Mesendoderm (in vitro differentiated cells): ENCODE measurements at regions not wholly inside any gene's neighbourhood (a gene's known extent, or its start where the extent isn't known, plus 50 kb on each side); places are given as distances from the start of the nearest gene placed in this dataset.

Experiments used
- DNase-seq: peaks from one replicate; pipeline ENCODE4 v3.0.0; 2013
- H2AK5ac ChIP-seq: 2 replicates; pipeline ENCODE4 v1.6.1; 2013; ENCODE audit warnings: low read length, inconsistent platforms
- H2BK120ac ChIP-seq: 2 replicates; pipeline ENCODE4 v1.6.1; 2013; ENCODE audit warnings: low read depth, mild to moderate bottlenecking, low read length, moderate library complexity, mixed read lengths
- H2BK15ac ChIP-seq: replicated peaks from 2 replicates; pipeline ENCODE4 v1.6.1; 2013; ENCODE audit warnings: low read depth, mild to moderate bottlenecking, moderate library complexity
- H2BK5ac ChIP-seq: 2 replicates; pipeline ENCODE4 v1.6.1; 2013; ENCODE audit warnings: low read length, inconsistent platforms
- H3K18ac ChIP-seq: 2 replicates; pipeline ENCODE4 v1.6.1; 2013; ENCODE audit warnings: mild to moderate bottlenecking, low read length, mixed read lengths
- H3K23ac ChIP-seq: one replicate; pipeline ENCODE4 v1.6.1; 2013; ENCODE audit warnings: low read length
- H3K27ac ChIP-seq: 2 replicates; pipeline ENCODE4 v1.5.1; 2013; ENCODE audit warnings: low read depth, mild to moderate bottlenecking, inconsistent platforms, low read length, moderate library complexity
- H3K27me3 ChIP-seq: 2 replicates; pipeline ENCODE4 v1.6.1; 2013; ENCODE audit warnings: low read length, control low read depth, mild to moderate bottlenecking, inconsistent platforms; ENCODE audit not compliant: insufficient read depth, poor library complexity
- H3K36me3 ChIP-seq: 2 replicates; pipeline ENCODE4 v1.6.1; 2013; ENCODE audit warnings: low read length, inconsistent platforms; ENCODE audit not compliant: control insufficient read depth, insufficient read depth
- H3K4ac ChIP-seq: one replicate; pipeline ENCODE4 v1.6.1; 2013; ENCODE audit warnings: low read depth, mild to moderate bottlenecking, low read length, moderate library complexity
- H3K4me1 ChIP-seq: 2 replicates; pipeline ENCODE4 v1.6.1; 2013; ENCODE audit warnings: low read depth, low read length, inconsistent platforms; ENCODE audit not compliant: control insufficient read depth
- H3K4me2 ChIP-seq: 2 replicates; pipeline ENCODE4 v1.6.1; 2013; ENCODE audit warnings: low read length
- H3K4me3 ChIP-seq: 2 replicates; pipeline ENCODE4 v1.5.1; 2013; ENCODE audit warnings: mild to moderate bottlenecking, low read length
- H3K56ac ChIP-seq: one replicate; pipeline ENCODE4 v1.6.1; 2013; ENCODE audit warnings: low read length
- H3K79me1 ChIP-seq: 2 replicates; pipeline ENCODE4 v1.6.1; 2013; ENCODE audit warnings: low read length, inconsistent platforms
- H3K79me2 ChIP-seq: 2 replicates; pipeline ENCODE4 v1.6.1; 2013; ENCODE audit warnings: mild to moderate bottlenecking, low read length; ENCODE audit not compliant: control insufficient read depth, insufficient read depth
- H3K9ac ChIP-seq: 2 replicates; pipeline ENCODE4 v1.6.1; 2013; ENCODE audit warnings: low read length, inconsistent platforms
- H4K5ac ChIP-seq: one replicate; pipeline ENCODE4 v1.6.1; 2013; ENCODE audit warnings: low read length
- H4K8ac ChIP-seq: one replicate; pipeline ENCODE4 v1.6.1; 2013; ENCODE audit warnings: low read depth, mild to moderate bottlenecking, control low read depth, low read length, moderate library complexity
- WGBS: extraction: QIAGEN DNeasy Blood & Tissue Kit; methylation state at CpG from one replicate; pipeline ENCODE4 v1.1.7; 2013; ENCODE audit warnings: low lambda C conversion rate, missing lambda C conversion rate; ENCODE audit not compliant: insufficient coverage; ENCODE audit errors: extremely low coverage; 5-methylcytosine and 5-hydroxymethylcytosine counted together

DNA sequence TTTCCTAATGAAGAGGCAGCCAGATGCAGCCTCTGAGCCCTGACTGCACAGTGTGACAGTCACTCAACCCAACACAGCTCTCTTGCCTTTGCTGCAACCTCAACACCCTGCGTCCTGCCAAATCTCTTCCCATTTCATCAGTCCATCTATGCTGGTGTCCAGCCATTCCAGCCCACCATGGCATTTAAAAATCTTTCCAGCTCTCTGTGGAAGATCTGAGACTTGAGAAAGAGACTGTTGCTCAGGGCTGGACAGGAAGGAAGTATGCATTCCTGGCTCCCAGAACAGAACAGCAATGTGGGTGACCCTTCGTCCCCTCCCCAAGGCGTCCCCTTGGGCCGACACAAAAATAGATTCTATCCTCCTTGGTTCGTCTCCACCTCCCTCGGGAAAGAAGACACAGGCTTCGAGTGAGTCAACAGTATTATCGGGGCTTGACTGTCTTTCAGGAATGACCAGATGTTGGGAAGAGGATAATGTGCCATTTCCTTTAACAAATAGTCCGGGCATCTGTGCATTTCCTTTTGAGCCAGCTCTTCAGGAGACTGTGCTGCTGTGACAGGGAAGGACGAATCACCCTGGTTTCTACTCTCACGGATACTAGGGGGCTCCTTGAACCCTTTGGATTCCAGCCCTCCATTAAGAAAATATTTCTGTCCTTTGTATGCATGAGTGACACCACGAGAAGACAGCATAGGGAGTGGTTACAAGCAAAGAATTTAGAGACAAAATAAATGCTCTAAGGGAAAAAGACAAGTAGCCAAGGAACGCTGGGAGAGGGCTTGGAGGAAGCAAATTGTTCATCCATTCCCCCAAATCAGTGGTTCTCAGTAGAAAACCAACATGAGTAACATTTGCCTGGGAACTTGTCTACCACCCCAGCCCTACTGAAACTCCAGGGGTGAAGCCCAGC lies 111.4 kb upstream of the CDC42BPA start:
- H3K79me2 ChIP-seq = no peaks in the 10 kb centered on the region
- DNase-seq = no peak
- H2BK120ac ChIP-seq = no peak overlapping the region
- H3K4ac ChIP-seq = no peak overlapping the region
- no peak overlapping the region for H3K4me2 ChIP-seq
- no peak overlapping the region for H3K18ac ChIP-seq
- no peak overlapping the region for H3K4me3 ChIP-seq
- no peaks in the 10 kb centered on the region for H3K79me1 ChIP-seq
- no peak overlapping the region for H3K27ac ChIP-seq
- H2AK5ac ChIP-seq = no peak overlapping the region
- no peak overlapping the region for H2BK15ac ChIP-seq
- no peak overlapping the region for H4K8ac ChIP-seq
- no peaks in the 10 kb centered on the region for H3K4me1 ChIP-seq
- H3K23ac ChIP-seq = no peak overlapping the region
- no CpG with 5 or more reads among the region's 13 CpGs for WGBS
- no peaks in the 10 kb centered on the region for H3K36me3 ChIP-seq
- no peak overlapping the region for H4K5ac ChIP-seq
- no peaks in the 10 kb centered on the region for H3K27me3 ChIP-seq
- no peak overlapping the region for H3K9ac ChIP-seq
- H3K56ac ChIP-seq = no peak overlapping the region
- no peak overlapping the region for H2BK5ac ChIP-seq

DNA sequence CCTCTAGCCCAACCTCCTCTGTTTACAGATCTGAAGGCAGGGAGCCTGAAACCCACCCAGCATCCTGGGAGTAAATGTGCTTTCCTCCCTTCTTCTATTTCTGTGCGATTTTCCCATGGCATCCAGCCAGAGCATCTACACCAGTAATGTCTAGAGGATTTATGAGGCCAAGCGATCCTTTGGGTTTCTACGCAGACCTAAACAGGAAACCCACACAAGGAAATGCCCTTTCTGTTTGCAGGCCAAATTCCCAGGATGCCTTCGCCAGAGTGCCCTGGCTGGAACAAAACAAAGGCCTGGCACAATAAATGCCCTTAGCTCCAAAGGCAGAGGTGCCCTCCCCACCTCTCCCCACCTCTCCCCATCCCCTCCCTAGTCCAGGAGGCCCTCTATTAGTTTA lies 110.5 kb upstream of the CDC42BPA start:
- Histone ChIP-seq H3K18ac (no peak overlapping the region), H3K27me3 (no peaks in the 10 kb centered on the region), H3K4me3 (no peak overlapping the region), H3K4ac (no peak overlapping the region), H3K27ac (no peak overlapping the region), H3K56ac (peak overlapping the region; percentile 26), H3K23ac (no peak overlapping the region), H3K36me3 (no peaks in the 10 kb centered on the region), H4K5ac (no peak overlapping the region), H4K8ac (no peak overlapping the region), H3K9ac (no peak overlapping the region), H2BK120ac (peak overlapping the region; percentile 29), H3K4me1 (no peaks in the 10 kb centered on the region), H3K79me2 (no peaks in the 10 kb centered on the region), H2BK15ac (no peak overlapping the region), H2AK5ac (no peak overlapping the region), H3K79me1 (no peaks in the 10 kb centered on the region), H2BK5ac (no peak overlapping the region), H3K4me2 (no peak overlapping the region)
- no peak for DNase-seq
- WGBS = no CpG with 5 or more reads among the region's 4 CpGs

GRCh38 chr1:227427411-227427810 lies 109.1 kb upstream of the CDC42BPA start:
- WGBS = no CpG with 5 or more reads among the region's 1 CpG
- no peaks in the 10 kb centered on the region for H3K79me1 ChIP-seq

GRCh38 chr1:227424953-227425352 lies 106.7 kb upstream of the CDC42BPA start:
- no peak overlapping the region for H3K23ac ChIP-seq
- no peaks in the 10 kb centered on the region for H3K79me2 ChIP-seq
- H3K9ac ChIP-seq = no peak overlapping the region
- no peak overlapping the region for H3K4me2 ChIP-seq
- no peaks in the 10 kb centered on the region for H3K79me1 ChIP-seq
- no peak overlapping the region for H3K27ac ChIP-seq
- H3K27me3 ChIP-seq = no peaks in the 10 kb centered on the region
- no peak overlapping the region for H2AK5ac ChIP-seq
- H2BK120ac ChIP-seq = no peak overlapping the region
- H3K4me1 ChIP-seq = no peaks in the 10 kb centered on the region
- no peak overlapping the region for H3K18ac ChIP-seq
- H3K56ac ChIP-seq = no peak overlapping the region
- H4K8ac ChIP-seq = no peak overlapping the region
- no peak overlapping the region for H3K4me3 ChIP-seq
- no peak overlapping the region for H2BK15ac ChIP-seq
- no peak for DNase-seq
- H2BK5ac ChIP-seq = no peak overlapping the region
- WGBS = no CpG with 5 or more reads among the region's 7 CpGs
- no peak overlapping the region for H4K5ac ChIP-seq
- H3K36me3 ChIP-seq = no peaks in the 10 kb centered on the region
- no peak overlapping the region for H3K4ac ChIP-seq

More at GRCh38 chr1:227427411-227427810, 109.1 kb upstream of the CDC42BPA start:
- Histone ChIP-seq H3K27me3 (no peaks in the 10 kb centered on the region), H3K79me2 (no peaks in the 10 kb centered on the region), H2BK120ac (no peak overlapping the region), H4K8ac (no peak overlapping the region), H2BK15ac (no peak overlapping the region), H2AK5ac (no peak overlapping the region), H3K4me3 (no peak overlapping the region), H4K5ac (no peak overlapping the region), H3K56ac (no peak overlapping the region), H3K23ac (no peak overlapping the region), H3K27ac (no peak overlapping the region), H3K9ac (no peak overlapping the region), H2BK5ac (no peak overlapping the region), H3K4me1 (no peaks in the 10 kb centered on the region), H3K4me2 (no peak overlapping the region), H3K4ac (no peak overlapping the region), H3K18ac (no peak overlapping the region), H3K36me3 (no peaks in the 10 kb centered on the region)
- DNase-seq = no peak

- no peaks in the 10 kb centered on the region for H3K27me3 ChIP-seq
- no peaks in the 10 kb centered on the region for H3K79me2 ChIP-seq
- no peak overlapping the region for H3K27ac ChIP-seq
- H3K4me1 ChIP-seq = no peaks in the 10 kb centered on the region
- H4K5ac ChIP-seq = no peak overlapping the region
- no peak overlapping the region for H4K8ac ChIP-seq
- H3K4me3 ChIP-seq = no peak overlapping the region
- no peak overlapping the region for H3K4ac ChIP-seq
- H3K36me3 ChIP-seq = no peaks in the 10 kb centered on the region
- WGBS = no CpG with 5 or more reads among the region's 7 CpGs
- no peak overlapping the region for H3K18ac ChIP-seq
- H3K9ac ChIP-seq = no peak overlapping the region
- no peak overlapping the region for H2BK120ac ChIP-seq
- H3K56ac ChIP-seq = no peak overlapping the region
- no peak overlapping the region for H2BK5ac ChIP-seq
- no peak overlapping the region for H2BK15ac ChIP-seq
- no peak overlapping the region for H3K4me2 ChIP-seq
- no peaks in the 10 kb centered on the region for H3K79me1 ChIP-seq
- no peak for DNase-seq
- no peak overlapping the region for H2AK5ac ChIP-seq
- H3K23ac ChIP-seq = no peak overlapping the region
Observed at GRCh38 chr1:227424159-227424680, 105.9 kb upstream of the CDC42BPA start.
